ENCODE measurements at regions not wholly inside any gene's neighbourhood (a gene's known extent, or its start where the extent isn't known, plus 50 kb on each side); places are given as distances from the start of the nearest gene placed in this dataset.

DNA sequence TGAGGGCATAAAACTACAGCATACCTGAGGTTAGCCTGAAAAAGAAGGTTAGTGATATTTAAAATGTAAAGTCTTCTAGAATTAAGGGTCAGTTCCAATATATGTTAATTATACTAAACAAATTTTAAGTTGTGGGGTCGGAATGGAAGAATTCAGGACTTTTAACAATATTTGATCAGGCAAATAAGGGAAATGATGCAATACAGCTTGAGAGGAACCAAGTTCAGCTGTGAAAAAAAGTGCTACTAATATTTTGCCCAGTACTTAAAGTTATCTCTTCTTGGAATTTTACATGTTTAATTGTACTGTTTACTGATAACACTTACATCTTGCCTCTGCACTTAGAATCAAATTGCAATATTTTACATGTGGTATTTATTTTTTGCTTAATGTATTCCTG lies 345.5 kb upstream of the CWC22 start:
- no peak for DNase-seq (ENCODE audit: extremely low spot score, unreplicated experiment)
- no peaks in the 10 kb centered on the region for H3K27me3 Mint-ChIP-seq (ENCODE audit: unreplicated experiment)
- H3K27ac Mint-ChIP-seq (ENCODE audit: unreplicated experiment) = no peak overlapping the region
- TF ChIP-seq, protein P1, sequence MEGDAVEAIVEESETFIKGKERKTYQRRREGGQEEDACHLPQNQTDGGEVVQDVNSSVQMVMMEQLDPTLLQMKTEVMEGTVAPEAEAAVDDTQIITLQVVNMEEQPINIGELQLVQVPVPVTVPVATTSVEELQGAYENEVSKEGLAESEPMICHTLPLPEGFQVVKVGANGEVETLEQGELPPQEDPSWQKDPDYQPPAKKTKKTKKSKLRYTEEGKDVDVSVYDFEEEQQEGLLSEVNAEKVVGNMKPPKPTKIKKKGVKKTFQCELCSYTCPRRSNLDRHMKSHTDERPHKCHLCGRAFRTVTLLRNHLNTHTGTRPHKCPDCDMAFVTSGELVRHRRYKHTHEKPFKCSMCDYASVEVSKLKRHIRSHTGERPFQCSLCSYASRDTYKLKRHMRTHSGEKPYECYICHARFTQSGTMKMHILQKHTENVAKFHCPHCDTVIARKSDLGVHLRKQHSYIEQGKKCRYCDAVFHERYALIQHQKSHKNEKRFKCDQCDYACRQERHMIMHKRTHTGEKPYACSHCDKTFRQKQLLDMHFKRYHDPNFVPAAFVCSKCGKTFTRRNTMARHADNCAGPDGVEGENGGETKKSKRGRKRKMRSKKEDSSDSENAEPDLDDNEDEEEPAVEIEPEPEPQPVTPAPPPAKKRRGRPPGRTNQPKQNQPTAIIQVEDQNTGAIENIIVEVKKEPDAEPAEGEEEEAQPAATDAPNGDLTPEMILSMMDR (IDR thresholded peaks at IDR 0.05) = no peak
- peaks cover 14% of the 10 kb centered on the region for H3K9me3 Mint-ChIP-seq (ENCODE audit: unreplicated experiment)
- no peaks in the 10 kb centered on the region for H3K36me3 Mint-ChIP-seq (ENCODE audit: unreplicated experiment)
- H3K4me1 Mint-ChIP-seq (ENCODE audit: unreplicated experiment) = no peaks in the 10 kb centered on the region
- H3K4me3 Mint-ChIP-seq (ENCODE audit: unreplicated experiment) = no peak overlapping the region

DNA sequence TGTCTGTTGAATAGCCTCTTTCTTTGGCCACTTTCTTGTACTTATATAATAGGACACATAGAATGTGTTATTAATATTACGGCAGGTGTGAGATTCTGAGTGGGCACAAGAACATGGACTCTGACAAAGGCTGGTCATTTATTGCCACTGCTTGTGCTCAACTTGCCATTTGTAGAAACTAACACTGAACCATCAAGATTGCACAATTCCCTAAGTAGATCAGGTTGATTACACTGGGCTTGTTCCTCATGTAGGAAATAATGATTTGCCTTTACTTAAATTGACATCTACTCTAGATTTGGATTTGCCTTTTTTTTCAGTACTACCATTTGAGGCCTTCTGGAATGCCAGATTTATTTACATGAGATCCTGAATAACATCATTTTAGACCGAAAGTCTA lies 342.7 kb upstream of the CWC22 start:
- TF ChIP-seq, protein P1 (IDR thresholded peaks at IDR 0.05) = no peak
- Mint-ChIP-seq H3K36me3 (ENCODE audit: unreplicated experiment) (no peaks in the 10 kb centered on the region), H3K4me3 (ENCODE audit: unreplicated experiment) (no peak overlapping the region), H3K9me3 (ENCODE audit: unreplicated experiment) (peaks cover 16% of the 10 kb centered on the region), H3K27me3 (ENCODE audit: unreplicated experiment) (no peaks in the 10 kb centered on the region), H3K4me1 (ENCODE audit: unreplicated experiment) (no peaks in the 10 kb centered on the region), H3K27ac (ENCODE audit: unreplicated experiment) (no peak overlapping the region)
- DNase-seq (ENCODE audit: extremely low spot score, unreplicated experiment) = no peak

DNA sequence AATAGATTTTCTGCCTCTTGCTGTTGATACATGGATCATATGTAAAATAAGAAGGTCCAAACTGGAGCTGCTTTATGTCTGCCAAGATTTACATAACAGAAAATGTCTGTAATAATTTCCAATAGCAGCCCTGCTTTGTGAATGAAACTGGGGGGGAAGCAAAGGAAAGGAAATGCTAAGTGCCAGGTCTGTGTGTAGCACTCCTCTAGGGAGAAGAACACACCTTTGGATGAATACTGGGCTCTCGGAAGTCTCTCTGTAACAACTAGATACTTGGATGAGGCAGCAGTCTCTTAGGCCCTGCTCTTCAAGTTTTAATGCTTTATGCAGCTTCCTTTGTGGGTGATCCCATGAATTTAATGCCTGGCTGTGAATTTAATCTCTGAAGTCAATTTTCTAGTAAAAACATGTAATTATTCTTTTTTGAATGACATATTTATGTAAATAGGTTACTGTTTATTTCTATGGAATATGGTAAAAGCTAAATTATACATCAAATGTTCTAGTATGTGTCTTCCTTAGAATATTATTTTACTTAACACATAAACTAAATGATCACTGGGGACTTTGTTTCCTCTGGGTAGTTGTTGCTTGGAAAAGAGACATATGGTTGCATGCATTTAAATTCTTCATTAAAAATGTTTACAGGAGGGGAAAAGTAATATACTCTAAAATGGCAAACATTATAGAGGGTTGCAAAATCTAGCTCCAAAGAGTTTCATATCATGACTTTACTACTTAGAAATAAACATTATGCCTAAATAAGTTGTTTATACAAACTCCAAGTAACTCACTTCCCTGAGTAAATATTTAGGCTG lies 336.6 kb upstream of the CWC22 start:
- Mint-ChIP-seq H3K27me3 (ENCODE audit: unreplicated experiment) (no peaks in the 10 kb centered on the region), H3K4me3 (ENCODE audit: unreplicated experiment) (no peak overlapping the region), H3K9me3 (ENCODE audit: unreplicated experiment) (peaks cover 25% of the 10 kb centered on the region), H3K27ac (ENCODE audit: unreplicated experiment) (no peak overlapping the region), H3K36me3 (ENCODE audit: unreplicated experiment) (no peaks in the 10 kb centered on the region), H3K4me1 (ENCODE audit: unreplicated experiment) (peaks cover 3% of the 10 kb centered on the region)
- DNase-seq (ENCODE audit: extremely low spot score, unreplicated experiment) = no peak
- TF ChIP-seq, protein P1 (IDR thresholded peaks at IDR 0.05) = no peak

DNA sequence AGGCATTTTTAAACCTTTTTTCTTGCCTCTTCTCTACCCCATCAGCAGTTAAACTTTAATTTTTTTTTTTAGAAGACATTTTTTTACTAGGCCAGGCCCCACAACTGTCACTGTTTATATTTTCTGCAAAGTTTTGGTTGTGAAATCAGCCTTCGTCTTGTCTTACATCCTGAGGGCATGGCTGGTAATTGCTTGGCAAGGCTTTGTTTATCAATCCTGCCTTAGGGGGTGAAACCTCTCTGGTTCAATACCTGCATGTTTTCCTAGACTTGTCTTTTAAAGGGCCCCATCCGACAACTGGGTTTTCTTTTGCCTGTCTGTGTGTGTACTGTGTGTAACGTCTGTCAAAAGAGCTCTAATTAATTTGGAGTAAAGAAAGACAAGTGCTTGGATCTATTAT lies 330.0 kb upstream of the CWC22 start:
- peaks cover 7% of the 10 kb centered on the region for H3K36me3 Mint-ChIP-seq (ENCODE audit: unreplicated experiment)
- peaks cover 5% of the 10 kb centered on the region for H3K27me3 Mint-ChIP-seq (ENCODE audit: unreplicated experiment)
- no peak overlapping the region for H3K27ac Mint-ChIP-seq (ENCODE audit: unreplicated experiment)
- TF ChIP-seq, protein P1 (IDR thresholded peaks at IDR 0.05) = no peak
- no peak overlapping the region for H3K4me3 Mint-ChIP-seq (ENCODE audit: unreplicated experiment)
- no peak for DNase-seq (ENCODE audit: extremely low spot score, unreplicated experiment)
- H3K9me3 Mint-ChIP-seq (ENCODE audit: unreplicated experiment) = peaks cover 42% of the 10 kb centered on the region
- H3K4me1 Mint-ChIP-seq (ENCODE audit: unreplicated experiment) = peaks cover 3% of the 10 kb centered on the region

DNA sequence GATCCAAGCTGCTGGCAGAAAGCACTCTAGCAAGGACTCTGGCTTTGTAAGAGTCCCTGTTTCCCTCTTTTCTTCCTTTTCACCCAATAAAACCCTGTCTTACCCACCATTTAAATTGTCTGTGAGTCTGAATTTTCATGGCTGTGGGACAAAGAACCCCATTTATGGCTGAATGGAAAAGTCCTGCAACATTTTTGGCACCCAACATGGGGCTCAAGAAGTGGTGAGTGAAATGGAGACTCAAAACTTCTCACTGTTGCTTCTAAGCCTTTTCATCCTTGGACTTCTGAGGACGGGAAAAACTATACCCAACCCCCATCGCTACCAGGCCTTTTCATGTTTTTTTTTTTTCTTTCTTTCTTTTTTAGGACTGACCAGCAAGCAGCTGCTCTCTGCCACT lies 329.5 kb upstream of the CWC22 start:
- TF ChIP-seq, protein P1 (IDR thresholded peaks at IDR 0.05) = no peak
- H3K4me1 Mint-ChIP-seq (ENCODE audit: unreplicated experiment) = no peaks in the 10 kb centered on the region
- peaks cover 7% of the 10 kb centered on the region for H3K36me3 Mint-ChIP-seq (ENCODE audit: unreplicated experiment)
- peaks cover 42% of the 10 kb centered on the region for H3K9me3 Mint-ChIP-seq (ENCODE audit: unreplicated experiment)
- H3K27ac Mint-ChIP-seq (ENCODE audit: unreplicated experiment) = no peak overlapping the region
- H3K27me3 Mint-ChIP-seq (ENCODE audit: unreplicated experiment) = peaks cover 5% of the 10 kb centered on the region
- no peak for DNase-seq (ENCODE audit: extremely low spot score, unreplicated experiment)
- H3K4me3 Mint-ChIP-seq (ENCODE audit: unreplicated experiment) = no peak overlapping the region

Data from osteocyte (in vitro differentiated cells).